Thyroid gland (tissue), 4 donors: ENCODE measurements at regions not wholly inside any gene's neighbourhood (a gene's known extent, or its start where the extent isn't known, plus 50 kb on each side); places are given as distances from the start of the nearest gene placed in this dataset.
"Not testable (repeated sequence)": the region's sequence is repeated elsewhere in the genome, so short reads cannot be mapped to it uniquely, and the experiment has no call there.

Source experiments
- DNase-seq, 2 donors: peaks; one replicate each; pipeline ENCODE4 v3.0.0-alpha.2; 2019
- H3K27ac ChIP-seq, 3 donors: fragments of 200-600 bp; sonication (generic); 1 replicate in 2 of 3; 2 replicates in 1 of 3; pipeline ENCODE4 v1.5.1; 2016 to 2019; ENCODE audit warnings: mild to moderate bottlenecking in 1 of 3, moderate library complexity in 1 of 3
- H3K27me3 ChIP-seq: fragments of 200-600 bp; sonication (generic); one replicate; pipeline ENCODE4 v1.5.1; 2019
- H3K36me3 ChIP-seq, 2 donors: fragments of 200-600 bp; sonication (generic); one replicate each; pipeline ENCODE4 v1.5.1; 2016 to 2019
- H3K4me1 ChIP-seq, 2 donors: fragments of 200-600 bp; sonication (generic); one replicate each; pipeline ENCODE4 v1.5.1; 2017 to 2019
- H3K4me3 ChIP-seq, 3 donors: fragments of 200-600 bp; sonication (generic); replicated peaks in 1 of 3; 1 replicate in 2 of 3; 2 replicates in 1 of 3; pipeline ENCODE4 v1.5.1; 2016; ENCODE audit warnings: mild to moderate bottlenecking in 1 of 3
- H3K9me3 ChIP-seq: fragments of 200-600 bp; sonication (generic); one replicate; pipeline ENCODE4 v1.5.1; 2017
- POLR2A ChIP-seq, 2 donors: fragments of 450-650 bp; IDR thresholded peaks; one replicate each; pipeline ENCODE4 v1.6.1; 2017; ENCODE audit warnings: antibody characterized with exemption in 2 of 2, mild to moderate bottlenecking in 2 of 2, moderate library complexity in 1 of 2
- whole genome bisulfite sequencing, 2 donors: methylation state at CpG; one replicate each; pipeline ENCODE4 v1.1.5; 2017; 5-methylcytosine and 5-hydroxymethylcytosine counted together
- intact Hi-C: fragments of 100-400 bp; cut with DNase I; formaldehyde crosslinking; loops from one replicate; pipeline ENCODE4 v1.15.1; 2023
- TF ChIP-seq, protein P1 (sequence below), 6 experiments: fragments of 200-600 bp in 3 of 6; fragments of 450-650 bp in 3 of 6; sonication (generic) in 3 of 6; IDR thresholded peaks; one replicate each; pipeline ENCODE4 v1.5.1; 2016 to 2019; ENCODE audit warnings: antibody characterized with exemption in 6 of 6, mild to moderate bottlenecking in 2 of 6, inconsistent platforms in 1 of 6, moderate library complexity in 1 of 6

GRCh38 chr11:64438986-64439771 lies 80.2 kb downstream of the RPS6KA4 start:
- no peak overlapping the region for H3K4me3 ChIP-seq
- H3K4me1 ChIP-seq: no peaks in the 10 kb centered on the region
- no peak overlapping the region for H3K27ac ChIP-seq
- TF ChIP-seq POLR2A (IDR thresholded peaks at IDR 0.05): no peak
- no peaks in the 10 kb centered on the region for H3K9me3 ChIP-seq
- H3K27me3 ChIP-seq: no peaks in the 10 kb centered on the region
- no peak for DNase-seq
- intact Hi-C loops: no loop called here
- no peaks in the 10 kb centered on the region for H3K36me3 ChIP-seq
- 39 to 44% methylated on average over 19 to 22 of the region's 22 CpGs for WGBS, 2 donors

DNA sequence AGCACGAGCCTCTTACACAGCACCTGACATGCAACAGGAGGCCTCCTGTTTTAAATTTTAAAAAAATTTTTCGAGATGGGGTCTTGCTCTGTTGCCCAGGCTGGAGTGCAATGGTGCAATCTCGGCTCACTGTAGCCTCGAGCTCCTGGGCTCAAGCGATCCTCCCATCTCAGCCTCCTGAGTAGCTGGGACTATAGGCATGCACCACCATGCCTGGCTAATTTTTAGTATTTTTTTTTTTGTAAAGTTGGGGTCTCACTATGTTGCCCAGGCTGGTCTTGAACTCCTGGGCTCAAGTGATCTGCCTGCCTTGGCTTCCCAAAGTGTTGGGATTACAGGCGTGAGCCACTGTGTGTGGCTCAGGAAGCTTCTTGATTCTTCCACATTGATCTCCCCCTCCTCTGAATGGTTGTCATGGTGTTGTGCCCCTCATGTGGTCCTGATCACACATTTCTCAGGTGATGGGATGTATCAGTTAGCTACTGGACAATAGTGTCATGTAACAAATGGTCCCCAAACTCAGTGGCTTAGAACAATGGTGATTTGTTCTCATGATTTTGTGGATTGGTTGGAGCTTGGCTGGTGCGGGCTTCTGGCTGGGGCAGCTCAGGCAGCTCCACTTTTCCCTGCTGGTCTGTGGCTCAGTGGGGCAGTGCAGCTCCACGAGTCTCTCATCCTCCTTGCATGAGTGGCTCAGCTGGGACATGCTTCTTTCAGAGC lies 81.0 kb downstream of the RPS6KA4 start:
- intact Hi-C loops, H3K9me3 ChIP-seq, H3K27ac ChIP-seq, H3K4me1 ChIP-seq, H3K4me3 ChIP-seq, H3K36me3 ChIP-seq, H3K27me3 ChIP-seq, DNase-seq: not testable (repeated sequence)
- 84 to 88% methylated on average over 8 of the region's 8 CpGs for WGBS, 2 donors

DNA sequence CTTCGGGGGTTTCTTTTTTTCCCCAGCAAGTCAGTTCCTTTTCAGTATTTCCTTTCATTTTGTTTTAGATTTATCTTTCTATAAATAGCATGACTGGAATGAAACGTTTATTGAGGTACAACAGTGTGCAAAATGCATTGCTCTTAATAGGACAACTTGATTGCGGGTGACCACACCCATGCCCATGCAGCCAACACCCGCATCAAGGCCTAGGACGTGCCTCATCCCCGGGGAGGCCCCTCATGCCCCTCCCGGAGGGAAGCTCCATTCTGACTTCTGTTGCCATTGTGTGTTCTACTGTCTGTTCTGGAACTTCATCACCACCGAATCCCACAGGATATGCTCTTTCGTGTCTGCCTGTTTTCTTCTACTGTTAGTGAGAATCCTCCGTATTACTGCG lies 82.2 kb downstream of the RPS6KA4 start:
- Histone ChIP-seq H3K27ac (no peak overlapping the region), H3K4me3 (no peak overlapping the region), H3K27me3 (no peaks in the 10 kb centered on the region), H3K36me3 (no peaks in the 10 kb centered on the region), H3K4me1 (no peaks in the 10 kb centered on the region), H3K9me3 (no peaks in the 10 kb centered on the region)
- intact Hi-C loops: no loop called here
- no peak for DNase-seq
- 70 to 73% methylated on average over 11 of the region's 11 CpGs for WGBS, 2 donors
- TF ChIP-seq, protein P1, sequence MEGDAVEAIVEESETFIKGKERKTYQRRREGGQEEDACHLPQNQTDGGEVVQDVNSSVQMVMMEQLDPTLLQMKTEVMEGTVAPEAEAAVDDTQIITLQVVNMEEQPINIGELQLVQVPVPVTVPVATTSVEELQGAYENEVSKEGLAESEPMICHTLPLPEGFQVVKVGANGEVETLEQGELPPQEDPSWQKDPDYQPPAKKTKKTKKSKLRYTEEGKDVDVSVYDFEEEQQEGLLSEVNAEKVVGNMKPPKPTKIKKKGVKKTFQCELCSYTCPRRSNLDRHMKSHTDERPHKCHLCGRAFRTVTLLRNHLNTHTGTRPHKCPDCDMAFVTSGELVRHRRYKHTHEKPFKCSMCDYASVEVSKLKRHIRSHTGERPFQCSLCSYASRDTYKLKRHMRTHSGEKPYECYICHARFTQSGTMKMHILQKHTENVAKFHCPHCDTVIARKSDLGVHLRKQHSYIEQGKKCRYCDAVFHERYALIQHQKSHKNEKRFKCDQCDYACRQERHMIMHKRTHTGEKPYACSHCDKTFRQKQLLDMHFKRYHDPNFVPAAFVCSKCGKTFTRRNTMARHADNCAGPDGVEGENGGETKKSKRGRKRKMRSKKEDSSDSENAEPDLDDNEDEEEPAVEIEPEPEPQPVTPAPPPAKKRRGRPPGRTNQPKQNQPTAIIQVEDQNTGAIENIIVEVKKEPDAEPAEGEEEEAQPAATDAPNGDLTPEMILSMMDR (IDR thresholded peaks at IDR 0.05): no peak
- TF ChIP-seq POLR2A (IDR thresholded peaks at IDR 0.05): no peak

DNA sequence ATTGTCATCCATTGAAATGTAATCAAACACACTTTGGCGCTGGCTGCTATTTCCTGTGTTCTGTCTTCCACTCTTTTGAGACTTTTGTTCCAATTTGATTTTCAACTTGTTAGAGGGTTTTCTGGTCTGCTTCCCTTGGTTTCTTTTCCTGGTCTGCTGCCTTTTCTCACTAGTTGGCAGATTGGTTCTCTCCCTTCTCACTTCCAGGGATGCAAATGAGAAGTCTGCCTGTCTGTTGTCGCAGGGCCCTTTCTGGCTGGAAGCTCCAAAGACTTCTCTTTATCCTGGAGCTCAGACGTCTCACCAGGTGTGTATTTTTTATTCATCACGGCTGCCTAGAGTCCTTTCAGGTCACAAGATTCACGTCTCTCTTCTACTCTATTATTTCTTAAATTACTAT lies 84.0 kb downstream of the RPS6KA4 start:
- no peak for TF ChIP-seq POLR2A (IDR thresholded peaks at IDR 0.05)
- TF ChIP-seq, protein P1 (IDR thresholded peaks at IDR 0.05): no peak
- no peaks in the 10 kb centered on the region for H3K9me3 ChIP-seq
- no peaks in the 10 kb centered on the region for H3K27me3 ChIP-seq
- H3K4me3 ChIP-seq: no peak overlapping the region
- H3K36me3 ChIP-seq: no peaks in the 10 kb centered on the region
- no peak overlapping the region for H3K27ac ChIP-seq
- no peaks in the 10 kb centered on the region for H3K4me1 ChIP-seq
- DNase-seq: no peak
- intact Hi-C loops: no loop called here
- 80 to 85% methylated on average over 5 of the region's 5 CpGs for WGBS, 2 donors

DNA sequence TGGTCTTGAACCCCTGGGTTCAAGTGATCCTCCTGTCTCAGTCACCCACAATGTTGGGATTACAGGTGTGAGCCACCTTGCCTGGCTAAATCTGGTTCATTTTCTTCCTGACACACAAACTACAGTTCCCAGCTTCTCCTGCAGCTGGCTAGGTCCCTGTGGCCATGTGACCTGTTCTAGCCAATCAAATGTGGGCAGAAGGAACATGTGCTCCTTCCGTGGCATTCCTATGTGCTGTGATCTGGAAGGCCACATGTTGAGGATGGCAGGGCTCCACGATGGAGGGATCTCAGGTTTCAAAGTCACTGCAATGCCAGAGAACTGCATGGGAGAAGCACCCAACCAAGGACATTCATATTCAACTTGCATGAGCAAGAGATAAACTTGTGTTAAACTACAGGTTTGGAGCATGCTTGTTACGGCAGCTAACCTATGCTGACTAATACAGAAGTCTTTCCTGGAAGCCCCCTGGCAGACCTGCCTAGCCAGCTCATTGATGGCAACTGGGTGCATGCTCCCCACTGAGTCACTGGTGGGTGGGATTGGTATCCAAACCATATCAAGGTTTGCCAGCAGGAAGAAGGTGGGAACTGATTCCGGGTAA lies 86.0 kb downstream of the RPS6KA4 start:
- Histone ChIP-seq H3K27ac (no peak overlapping the region), H3K36me3 (no peaks in the 10 kb centered on the region), H3K4me1 (peaks cover 11 to 15% of the 10 kb centered on the region in 2 donors), H3K4me3 (no peak overlapping the region), H3K9me3 (no peaks in the 10 kb centered on the region), H3K27me3 (no peaks in the 10 kb centered on the region)
- 61 to 64% methylated on average over 4 of the region's 4 CpGs for WGBS, 2 donors
- peak in 1 of 2 donors; percentile 7 for DNase-seq
- TF ChIP-seq, protein P1 (IDR thresholded peaks at IDR 0.05): no peak
- no peak for TF ChIP-seq POLR2A (IDR thresholded peaks at IDR 0.05)
- intact Hi-C loops: no loop called here

GRCh38 chr11:64445651-64446050 lies 86.7 kb downstream of the RPS6KA4 start:
- no peaks in the 10 kb centered on the region for H3K27me3 ChIP-seq
- 83 to 95% methylated on average over 4 of the region's 4 CpGs for WGBS, 2 donors
- H3K27ac ChIP-seq: no peak overlapping the region
- H3K9me3 ChIP-seq: no peaks in the 10 kb centered on the region
- no peaks in the 10 kb centered on the region for H3K36me3 ChIP-seq
- DNase-seq: no peak
- intact Hi-C loops: no loop called here
- H3K4me1 ChIP-seq: peaks cover 11 to 15% of the 10 kb centered on the region in 2 donors
- no peak overlapping the region for H3K4me3 ChIP-seq
- TF ChIP-seq, protein P1 (IDR thresholded peaks at IDR 0.05): no peak
- TF ChIP-seq POLR2A (IDR thresholded peaks at IDR 0.05): no peak
